Choroid plexus epithelial cell (primary cell): ENCODE measurements at regions not wholly inside any gene's neighbourhood (a gene's known extent, or its start where the extent isn't known, plus 50 kb on each side); places are given as distances from the start of the nearest gene placed in this dataset.
"Not testable (repeated sequence)": the region's sequence is repeated elsewhere in the genome, so short reads cannot be mapped to it uniquely, and the experiment has no call there.

Experiments
- DNase-seq: peaks from one replicate; pipeline ENCODE4 v3.0.0-alpha.2; 2010; ENCODE audit warnings: low read depth
- H3K4me3 ChIP-seq: 2 replicates; pipeline ENCODE4 v1.5.1; 2011; ENCODE audit warnings: low read depth, mild to moderate bottlenecking, control low read depth, low read length, moderate library complexity
- CTCF ChIP-seq: conservative IDR thresholded peaks from 2 replicates; pipeline ENCODE4 v1.5.1; 2011; ENCODE audit warnings: low read depth, mild to moderate bottlenecking, control low read depth, inconsistent platforms, low read length, moderate library complexity

DNA sequence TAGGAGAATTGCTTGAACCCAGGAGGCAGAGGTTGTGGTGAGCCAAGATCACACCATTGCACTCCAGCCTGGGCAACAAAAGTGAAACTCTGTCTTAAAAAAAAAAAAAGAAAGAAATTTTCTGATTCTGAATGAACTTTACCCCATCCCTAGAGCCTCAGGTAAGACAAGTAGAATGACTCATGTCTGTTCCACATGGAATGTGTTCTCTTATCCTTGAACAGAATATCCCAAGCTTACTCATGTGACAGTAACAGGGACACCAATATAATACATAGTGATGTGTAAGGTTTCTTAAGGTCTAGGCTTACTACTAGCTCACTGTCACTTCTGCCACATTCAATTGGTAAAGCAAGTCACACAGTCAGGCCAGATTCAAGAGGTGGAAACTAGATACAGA lies 219.6 kb upstream of the BTBD3 start:
- no peak for DNase-seq
- no peak overlapping the region for H3K4me3 ChIP-seq
- no peak for TF ChIP-seq CTCF

DNA sequence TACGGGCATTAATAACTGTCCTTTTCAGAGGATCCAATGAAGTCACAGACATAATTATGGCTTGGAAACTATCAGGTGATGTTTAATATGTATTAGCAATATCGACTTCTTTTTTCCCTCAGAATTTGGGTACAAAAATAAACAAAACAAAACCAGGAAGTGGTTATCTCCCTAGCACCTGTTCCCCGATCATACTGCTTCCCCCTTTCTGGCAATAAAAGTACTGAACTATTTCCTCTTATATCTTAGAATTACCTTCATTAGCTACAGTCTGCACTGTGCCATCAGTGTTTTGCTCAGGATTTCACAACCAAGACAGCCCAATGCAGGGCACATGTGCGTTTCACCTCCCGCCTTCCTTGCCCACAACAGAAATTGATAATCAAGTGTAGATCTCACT lies 216.9 kb upstream of the BTBD3 start:
- no peak overlapping the region for H3K4me3 ChIP-seq
- no peak for DNase-seq
- TF ChIP-seq CTCF, result no peak

- DNase-seq, result no peak
- TF ChIP-seq CTCF, result no peak
- H3K4me3 ChIP-seq, result no peak overlapping the region
Observed at GRCh38 chr20:11702721-11703518, 214.8 kb upstream of the BTBD3 start.

- TF ChIP-seq CTCF, result no peak
Observed at GRCh38 chr20:11705512-11705911, 212.2 kb upstream of the BTBD3 start.

DNA sequence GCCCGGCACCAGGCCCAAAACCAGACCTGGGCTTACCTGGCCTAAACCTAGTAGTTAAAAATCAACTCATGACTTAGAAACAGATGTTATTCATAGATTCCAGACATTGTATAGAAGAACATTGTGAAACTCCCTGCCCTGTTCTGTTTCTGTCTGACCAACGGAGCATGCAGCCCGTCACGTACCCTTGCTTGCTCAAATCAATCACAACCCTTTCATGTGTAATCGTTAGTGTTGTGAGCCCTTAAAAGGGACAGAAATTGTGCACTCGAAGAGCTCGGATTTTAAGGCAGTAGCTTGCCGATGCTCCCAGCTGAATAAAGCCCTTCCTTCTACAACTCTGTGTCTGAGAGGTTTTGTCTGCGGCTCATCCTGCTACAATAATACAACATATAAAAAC lies 209.5 kb upstream of the BTBD3 start:
- not testable (repeated sequence) for H3K4me3 ChIP-seq, DNase-seq

More at GRCh38 chr20:11705512-11705911, 212.2 kb upstream of the BTBD3 start:
- DNase-seq, result no peak
- no peak overlapping the region for H3K4me3 ChIP-seq

DNA sequence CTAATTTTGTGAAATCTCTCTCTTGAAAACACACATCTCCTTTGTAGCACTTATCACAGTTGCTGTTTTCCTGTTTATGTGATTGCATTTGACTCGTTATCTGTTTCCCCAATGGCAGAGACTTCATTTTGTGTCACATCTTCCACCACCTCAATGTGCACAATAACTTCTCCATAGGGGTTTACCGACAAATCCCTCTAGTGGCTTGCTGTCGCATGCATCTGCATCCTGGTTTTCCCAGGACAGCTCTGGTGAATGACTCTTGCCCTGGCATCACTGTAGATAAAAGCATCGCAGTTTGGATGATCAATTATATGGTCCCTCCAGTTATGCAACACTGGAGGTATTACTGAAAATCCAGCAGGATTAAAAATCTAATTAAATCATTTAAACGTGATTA lies 206.5 kb upstream of the BTBD3 start:
- TF ChIP-seq CTCF, result no peak
- DNase-seq, result no peak
- H3K4me3 ChIP-seq, result no peak overlapping the region

DNA sequence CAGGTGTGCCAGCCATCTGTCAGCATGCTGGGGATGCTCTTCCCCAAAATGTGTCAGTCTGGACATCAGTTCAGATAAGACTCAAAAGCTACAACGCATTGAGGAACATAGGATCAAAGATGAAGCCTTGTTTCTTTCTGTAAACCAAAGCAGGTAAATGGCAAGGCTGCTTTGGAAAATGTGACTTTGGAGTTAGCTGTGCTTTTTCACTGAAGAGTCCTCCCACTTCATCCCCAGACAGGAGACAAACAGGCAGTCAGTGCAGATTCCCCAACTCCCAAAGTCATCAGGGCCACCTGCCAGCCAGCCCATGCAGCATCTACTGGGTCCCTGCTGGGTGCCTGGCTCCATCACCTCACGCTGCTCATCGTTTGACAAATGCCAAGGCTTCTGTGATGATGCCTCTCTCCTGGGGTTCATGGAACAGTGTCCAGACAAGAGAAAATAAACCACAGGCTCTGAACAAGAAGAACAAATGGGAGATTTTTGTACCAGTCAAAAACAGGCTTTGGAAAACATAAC lies 205.0 kb upstream of the BTBD3 start:
- no peak overlapping the region for H3K4me3 ChIP-seq
- no peak for DNase-seq
- TF ChIP-seq CTCF, result no peak
